Fibroblast of lung (primary cell): ENCODE measurements at regions not wholly inside any gene's neighbourhood (a gene's known extent, or its start where the extent isn't known, plus 50 kb on each side); places are given as distances from the start of the nearest gene placed in this dataset.

Source experiments
- EZH2 ChIP-seq: IDR thresholded peaks from 2 replicates; pipeline ENCODE4 v1.5.1; 2012; ENCODE audit warnings: low read length, control low read depth, mild to moderate bottlenecking; ENCODE audit errors: missing control alignments
- TF ChIP-seq, protein P1 (sequence below), 2 donors: IDR thresholded peaks in 1 of 2; conservative IDR thresholded peaks in 1 of 2; 1 replicate in 1 of 2; 2 replicates in 1 of 2; pipeline ENCODE4 v1.5.1; 2011 to 2012; ENCODE audit warnings: low read length in 2 of 2, control low read depth in 1 of 2, inconsistent platforms in 1 of 2, low read depth in 1 of 2, mild to moderate bottlenecking in 1 of 2

DNA sequence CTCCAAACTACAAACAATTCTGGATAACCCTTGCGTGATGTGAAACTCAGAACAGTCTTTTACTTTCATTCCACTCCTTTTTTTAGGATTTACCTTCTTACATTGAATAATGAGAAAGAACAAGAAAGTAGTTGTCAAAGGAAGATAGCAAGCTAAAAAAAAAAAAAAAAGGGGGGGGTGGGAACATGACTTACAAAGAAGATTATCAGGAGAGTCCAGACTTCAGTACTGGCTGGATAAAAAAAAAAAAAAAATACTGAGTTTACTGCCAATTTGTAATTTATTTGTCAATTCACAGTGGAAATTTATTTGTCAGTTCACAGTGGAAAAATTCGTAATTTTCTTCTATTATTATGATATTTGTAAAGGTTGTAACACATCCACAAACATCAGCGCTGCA is 792.4 kb upstream of the SLITRK5 start:
- TF ChIP-seq, protein P1, sequence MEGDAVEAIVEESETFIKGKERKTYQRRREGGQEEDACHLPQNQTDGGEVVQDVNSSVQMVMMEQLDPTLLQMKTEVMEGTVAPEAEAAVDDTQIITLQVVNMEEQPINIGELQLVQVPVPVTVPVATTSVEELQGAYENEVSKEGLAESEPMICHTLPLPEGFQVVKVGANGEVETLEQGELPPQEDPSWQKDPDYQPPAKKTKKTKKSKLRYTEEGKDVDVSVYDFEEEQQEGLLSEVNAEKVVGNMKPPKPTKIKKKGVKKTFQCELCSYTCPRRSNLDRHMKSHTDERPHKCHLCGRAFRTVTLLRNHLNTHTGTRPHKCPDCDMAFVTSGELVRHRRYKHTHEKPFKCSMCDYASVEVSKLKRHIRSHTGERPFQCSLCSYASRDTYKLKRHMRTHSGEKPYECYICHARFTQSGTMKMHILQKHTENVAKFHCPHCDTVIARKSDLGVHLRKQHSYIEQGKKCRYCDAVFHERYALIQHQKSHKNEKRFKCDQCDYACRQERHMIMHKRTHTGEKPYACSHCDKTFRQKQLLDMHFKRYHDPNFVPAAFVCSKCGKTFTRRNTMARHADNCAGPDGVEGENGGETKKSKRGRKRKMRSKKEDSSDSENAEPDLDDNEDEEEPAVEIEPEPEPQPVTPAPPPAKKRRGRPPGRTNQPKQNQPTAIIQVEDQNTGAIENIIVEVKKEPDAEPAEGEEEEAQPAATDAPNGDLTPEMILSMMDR (conservative IDR thresholded peaks at IDR 0.05 in 1 of 2, IDR thresholded peaks at IDR 0.05 in 1 of 2; ENCODE audit: low read depth in 1 of 2, low read length in 2 of 2): no peak
- TF ChIP-seq EZH2: no peak
